HL-60 (cell line): ENCODE measurements at regions not wholly inside any gene's neighbourhood (a gene's known extent, or its start where the extent isn't known, plus 50 kb on each side); places are given as distances from the start of the nearest gene placed in this dataset.

Experiments used
- REST ChIP-seq: IDR thresholded peaks from 2 replicates; pipeline ENCODE4 v1.6.1; 2012; ENCODE audit warnings: low read depth; ENCODE audit not compliant: insufficient replicate concordance
- TF ChIP-seq, protein P1 (sequence below): IDR thresholded peaks from one replicate; pipeline ENCODE4 v1.5.1; 2011; ENCODE audit warnings: low read length, control low read depth, inconsistent platforms; ENCODE audit not compliant: insufficient read depth

GRCh38 chr3:187975561-187976364, 178.2 kb upstream of the LPP start:
- TF ChIP-seq, protein P1, sequence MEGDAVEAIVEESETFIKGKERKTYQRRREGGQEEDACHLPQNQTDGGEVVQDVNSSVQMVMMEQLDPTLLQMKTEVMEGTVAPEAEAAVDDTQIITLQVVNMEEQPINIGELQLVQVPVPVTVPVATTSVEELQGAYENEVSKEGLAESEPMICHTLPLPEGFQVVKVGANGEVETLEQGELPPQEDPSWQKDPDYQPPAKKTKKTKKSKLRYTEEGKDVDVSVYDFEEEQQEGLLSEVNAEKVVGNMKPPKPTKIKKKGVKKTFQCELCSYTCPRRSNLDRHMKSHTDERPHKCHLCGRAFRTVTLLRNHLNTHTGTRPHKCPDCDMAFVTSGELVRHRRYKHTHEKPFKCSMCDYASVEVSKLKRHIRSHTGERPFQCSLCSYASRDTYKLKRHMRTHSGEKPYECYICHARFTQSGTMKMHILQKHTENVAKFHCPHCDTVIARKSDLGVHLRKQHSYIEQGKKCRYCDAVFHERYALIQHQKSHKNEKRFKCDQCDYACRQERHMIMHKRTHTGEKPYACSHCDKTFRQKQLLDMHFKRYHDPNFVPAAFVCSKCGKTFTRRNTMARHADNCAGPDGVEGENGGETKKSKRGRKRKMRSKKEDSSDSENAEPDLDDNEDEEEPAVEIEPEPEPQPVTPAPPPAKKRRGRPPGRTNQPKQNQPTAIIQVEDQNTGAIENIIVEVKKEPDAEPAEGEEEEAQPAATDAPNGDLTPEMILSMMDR: no peak
- TF ChIP-seq REST: no peak
